HG03064 (cell line): ENCODE measurements at regions not wholly inside any gene's neighbourhood (a gene's known extent, or its start where the extent isn't known, plus 50 kb on each side); places are given as distances from the start of the nearest gene placed in this dataset.
"Not testable (repeated sequence)": the region's sequence is repeated elsewhere in the genome, so short reads cannot be mapped to it uniquely, and the experiment has no call there.

Source experiments
- ATAC-seq: cut with Tn5 transposase; IDR thresholded peaks from one replicate; pipeline ENCODE4 v1.9.1; 2021; ENCODE audit warnings: low read depth; ENCODE audit not compliant: unreplicated experiment

- not testable (repeated sequence) for ATAC-seq
These were observed 183.7 kb upstream of the AKAP13 start for GRCh38 chr15:85196697-85197096.

- ATAC-seq: not testable (repeated sequence)
These were observed 182.8 kb upstream of the AKAP13 start for GRCh38 chr15:85197582-85197981.

- ATAC-seq: not testable (repeated sequence)
These were observed 182.0 kb upstream of the AKAP13 start for GRCh38 chr15:85198432-85198831.

- peak; percentile 76 for ATAC-seq
These were observed 180.2 kb upstream of the AKAP13 start for GRCh38 chr15:85200215-85200614.

- not testable (repeated sequence) for ATAC-seq
These were observed 179.1 kb upstream of the AKAP13 start for GRCh38 chr15:85201118-85201793.

- not testable (repeated sequence) for ATAC-seq
These were observed 175.9 kb upstream of the AKAP13 start for GRCh38 chr15:85204481-85204880.

- ATAC-seq: not testable (repeated sequence)
These were observed 146.5 kb upstream of the AKAP13 start for GRCh38 chr15:85233791-85234325.

GRCh38 chr15:85234450-85235196 lies 145.8 kb upstream of the AKAP13 start:
- ATAC-seq: not testable (repeated sequence)

GRCh38 chr15:85244056-85244455 lies 136.3 kb upstream of the AKAP13 start:
- not testable (repeated sequence) for ATAC-seq

GRCh38 chr15:85250938-85251542 lies 129.4 kb upstream of the AKAP13 start:
- ATAC-seq: not testable (repeated sequence)

GRCh38 chr15:85253196-85253915 lies 127.0 kb upstream of the AKAP13 start:
- ATAC-seq: not testable (repeated sequence)

- ATAC-seq: not testable (repeated sequence)
These were observed 125.4 kb upstream of the AKAP13 start for GRCh38 chr15:85254961-85255360.

- ATAC-seq: not testable (repeated sequence)
These were observed 124.9 kb upstream of the AKAP13 start for GRCh38 chr15:85255502-85255901.

GRCh38 chr15:85256009-85256997 lies 124.1 kb upstream of the AKAP13 start:
- ATAC-seq: not testable (repeated sequence)

GRCh38 chr15:85258062-85258445 lies 122.3 kb upstream of the AKAP13 start:
- not testable (repeated sequence) for ATAC-seq

- not testable (repeated sequence) for ATAC-seq
These were observed 121.7 kb upstream of the AKAP13 start for GRCh38 chr15:85258559-85259209.

- not testable (repeated sequence) for ATAC-seq
These were observed 119.9 kb upstream of the AKAP13 start for GRCh38 chr15:85260526-85260925.

GRCh38 chr15:85262461-85263055 lies 117.8 kb upstream of the AKAP13 start:
- ATAC-seq: not testable (repeated sequence)
